ENCODE measurements at regions not wholly inside any gene's neighbourhood (a gene's known extent, or its start where the extent isn't known, plus 50 kb on each side); places are given as distances from the start of the nearest gene placed in this dataset.
"Not testable (repeated sequence)": the region's sequence is repeated elsewhere in the genome, so short reads cannot be mapped to it uniquely, and the experiment has no call there.

DNA sequence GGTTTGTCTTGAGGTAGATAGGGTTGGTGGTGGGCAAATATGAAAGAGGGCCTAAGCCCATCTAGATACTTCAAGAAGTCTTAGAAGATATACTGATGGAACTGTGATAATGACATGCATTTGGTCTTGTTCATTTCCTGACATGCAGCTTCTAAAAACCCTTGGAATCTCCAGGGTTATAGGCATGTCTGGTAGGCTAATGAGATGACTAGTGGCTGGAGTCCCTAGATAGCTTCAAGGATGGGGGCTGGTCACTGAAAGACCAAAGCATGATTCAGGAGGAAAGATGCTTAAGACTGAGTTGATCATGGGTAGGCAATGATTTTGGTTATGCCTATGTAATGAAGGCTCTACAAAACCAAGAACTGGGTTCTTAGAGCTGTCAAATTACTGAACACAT lies 217.9 kb upstream of the MOCS1 start:
- DNase-seq (ENCODE audit: low spot score): no peak

GRCh38 chr6:40148882-40149573 lies 214.8 kb upstream of the MOCS1 start:
- peak; percentile 26 for DNase-seq (ENCODE audit: low spot score)

- no peak for DNase-seq (ENCODE audit: low spot score)
Measured at GRCh38 chr6:40146902-40147301, 212.6 kb upstream of the MOCS1 start.

- DNase-seq (ENCODE audit: low spot score): no peak
Measured at GRCh38 chr6:40139447-40139846, 205.2 kb upstream of the MOCS1 start.

DNA sequence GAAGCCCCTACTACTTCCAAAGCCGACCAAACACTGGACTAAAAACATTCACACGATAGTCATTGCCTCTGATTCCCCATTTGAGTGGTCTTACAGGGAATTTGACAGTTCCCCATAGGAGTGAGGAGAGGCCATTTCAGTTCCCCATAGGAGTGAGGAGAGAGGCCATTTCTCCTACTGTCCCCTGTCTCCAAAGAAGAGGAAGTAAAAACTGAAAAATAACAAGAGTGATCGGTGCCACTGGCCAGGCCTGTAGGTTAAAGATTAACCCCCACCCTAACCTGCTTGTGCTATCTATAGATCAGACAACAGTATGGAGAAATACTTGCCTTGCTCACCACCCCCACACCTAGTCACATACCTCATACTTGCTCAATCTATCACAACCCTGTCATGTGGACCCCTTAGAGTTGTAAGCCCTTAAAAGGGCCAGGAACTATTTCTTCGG lies 204.0 kb upstream of the MOCS1 start:
- DNase-seq (ENCODE audit: low spot score): no peak

GRCh38 chr6:40135491-40136072 lies 201.3 kb upstream of the MOCS1 start:
- no peak for DNase-seq (ENCODE audit: low spot score)

GRCh38 chr6:40133981-40134380 lies 199.7 kb upstream of the MOCS1 start:
- DNase-seq (ENCODE audit: low spot score): not testable (repeated sequence)

GRCh38 chr6:40131675-40132074 lies 197.4 kb upstream of the MOCS1 start:
- DNase-seq (ENCODE audit: low spot score): no peak

DNA sequence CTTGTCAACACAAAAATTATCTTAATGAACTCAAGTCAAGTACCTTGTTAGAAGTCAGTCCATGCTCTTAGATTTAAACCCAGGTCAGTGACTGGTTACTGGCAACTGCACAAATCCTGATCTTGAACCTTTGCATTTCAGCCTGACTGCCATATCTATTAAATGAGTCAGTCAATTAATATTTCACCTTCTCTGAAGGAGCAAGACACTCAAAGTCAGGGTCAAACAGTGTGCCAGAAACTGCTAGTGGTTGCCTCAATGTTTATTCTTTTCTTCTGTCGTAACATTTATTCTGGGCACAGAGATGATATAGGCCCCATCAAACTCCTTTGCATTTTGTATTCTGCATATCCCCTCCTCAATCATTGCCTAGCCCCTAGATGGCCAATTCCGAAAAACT lies 193.9 kb upstream of the MOCS1 start:
- no peak for DNase-seq (ENCODE audit: low spot score)

- no peak for DNase-seq (ENCODE audit: low spot score)
Measured at GRCh38 chr6:40125680-40126394, 191.6 kb upstream of the MOCS1 start.

GRCh38 chr6:40124924-40125323 lies 190.7 kb upstream of the MOCS1 start:
- no peak for DNase-seq (ENCODE audit: low spot score)

DNA sequence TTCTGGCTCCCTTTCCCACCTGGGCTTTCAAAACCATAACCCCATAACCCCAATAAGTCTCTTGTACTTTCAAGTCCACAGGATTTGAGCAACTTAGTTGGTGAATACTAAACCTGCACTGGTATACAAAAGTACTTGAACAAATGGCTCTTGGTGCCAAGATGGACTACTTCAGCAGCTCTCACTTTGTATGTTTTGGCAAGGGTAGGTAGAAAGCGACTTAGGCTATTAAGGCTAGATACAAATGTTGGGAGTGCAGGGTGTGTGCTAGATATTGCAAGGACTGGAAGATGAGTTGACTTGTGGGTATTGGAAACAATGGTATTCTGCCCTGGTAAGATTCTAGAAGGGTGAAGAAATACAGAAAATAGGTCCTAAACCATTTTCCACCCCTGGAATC lies 182.6 kb upstream of the MOCS1 start:
- no peak for DNase-seq (ENCODE audit: low spot score)

- DNase-seq (ENCODE audit: low spot score): no peak
Measured at GRCh38 chr6:40112350-40112749, 178.1 kb upstream of the MOCS1 start.

GRCh38 chr6:40108736-40109135 lies 174.5 kb upstream of the MOCS1 start:
- DNase-seq (ENCODE audit: low spot score): no peak

- DNase-seq (ENCODE audit: low spot score): no peak
Measured at GRCh38 chr6:40106840-40107239, 172.6 kb upstream of the MOCS1 start.

DNA sequence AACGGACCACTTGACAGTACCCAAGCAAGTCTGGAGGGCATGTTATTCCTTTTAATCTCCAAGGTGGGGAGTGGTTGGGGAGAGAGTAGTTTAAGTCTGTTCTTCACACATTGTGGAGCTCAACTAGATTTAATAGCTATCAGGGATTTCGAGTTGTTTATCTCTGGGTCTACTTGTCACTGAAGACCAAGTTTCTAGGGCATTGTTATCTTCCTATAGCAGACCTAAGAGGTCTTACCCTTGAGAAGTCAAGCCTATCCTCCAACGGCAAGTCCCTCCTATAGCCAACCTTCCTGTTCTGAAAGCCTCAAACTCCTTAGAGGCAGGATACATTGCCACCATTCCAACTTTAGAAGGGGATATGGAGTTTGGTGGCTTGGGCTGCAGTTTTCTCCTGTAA lies 164.5 kb upstream of the MOCS1 start:
- DNase-seq (ENCODE audit: low spot score): no peak

- DNase-seq (ENCODE audit: low spot score): no peak
Measured at GRCh38 chr6:40097590-40097989, 163.3 kb upstream of the MOCS1 start.

GRCh38 chr6:40083141-40083920 lies 149.1 kb upstream of the MOCS1 start:
- DNase-seq (ENCODE audit: low spot score): no peak

- no peak for DNase-seq (ENCODE audit: low spot score)
Measured at GRCh38 chr6:40082278-40083043, 148.2 kb upstream of the MOCS1 start.

DNA sequence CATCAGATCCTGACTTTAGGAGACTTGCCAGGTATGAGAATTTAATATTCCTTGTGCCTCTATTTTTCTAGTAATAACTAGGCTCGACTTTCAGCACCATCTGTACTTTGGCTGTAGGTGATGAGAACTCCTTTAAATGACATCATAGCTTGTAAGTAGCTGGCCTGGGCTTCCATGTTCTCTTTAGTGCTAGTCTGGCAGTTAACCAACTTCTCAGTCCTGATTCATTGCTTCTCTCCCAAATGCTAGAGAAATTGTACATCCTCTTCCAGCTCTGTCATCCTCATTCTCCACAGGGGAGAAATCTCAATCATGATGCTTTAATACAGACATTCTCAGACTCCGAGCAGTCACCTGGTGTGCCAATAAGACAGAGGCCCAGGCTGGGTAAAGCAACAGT lies 143.5 kb upstream of the MOCS1 start:
- DNase-seq (ENCODE audit: low spot score): no peak

- no peak for DNase-seq (ENCODE audit: low spot score)
Measured at GRCh38 chr6:40077315-40077714, 143.1 kb upstream of the MOCS1 start.

GRCh38 chr6:40075056-40075590 lies 140.9 kb upstream of the MOCS1 start:
- DNase-seq (ENCODE audit: low spot score): no peak

Data from pons (tissue), 1 donor.